Progenitor cell of endocrine pancreas (in vitro differentiated cells): ENCODE measurements at regions not wholly inside any gene's neighbourhood (a gene's known extent, or its start where the extent isn't known, plus 50 kb on each side); places are given as distances from the start of the nearest gene placed in this dataset.

Experiments
- DNase-seq: peaks from one replicate; pipeline ENCODE4 v3.0.0; 2021; ENCODE audit warnings: low spot score; ENCODE audit not compliant: unreplicated experiment
- H3K27ac Mint-ChIP-seq: 2 replicates; pipeline ENCODE4 v1.8.0; 2021; ENCODE audit warnings: mild to moderate bottlenecking, moderate library complexity, mixed read lengths
- H3K27me3 Mint-ChIP-seq: 2 replicates; pipeline ENCODE4 v1.8.0; 2021; ENCODE audit warnings: mixed read lengths
- H3K36me3 Mint-ChIP-seq: 2 replicates; pipeline ENCODE4 v1.8.0; 2022; ENCODE audit warnings: mixed read lengths; ENCODE audit not compliant: insufficient read depth
- H3K4me1 Mint-ChIP-seq: 2 replicates; pipeline ENCODE4 v1.8.0; 2021; ENCODE audit warnings: low read depth, mixed read lengths
- H3K4me3 Mint-ChIP-seq: 2 replicates; pipeline ENCODE4 v1.8.0; 2021; ENCODE audit warnings: low read depth, mild to moderate bottlenecking, moderate library complexity, mixed read lengths
- H3K9me3 Mint-ChIP-seq: 2 replicates; pipeline ENCODE4 v1.8.0; 2021; ENCODE audit warnings: low read depth, mixed read lengths
- TF ChIP-seq, protein P1 (sequence below): fragments of 200-600 bp; sonication (generic); IDR thresholded peaks from one replicate; pipeline ENCODE4 v1.5.0; 2021; ENCODE audit warnings: antibody characterized with exemption, mild to moderate bottlenecking; ENCODE audit not compliant: unreplicated experiment

DNA sequence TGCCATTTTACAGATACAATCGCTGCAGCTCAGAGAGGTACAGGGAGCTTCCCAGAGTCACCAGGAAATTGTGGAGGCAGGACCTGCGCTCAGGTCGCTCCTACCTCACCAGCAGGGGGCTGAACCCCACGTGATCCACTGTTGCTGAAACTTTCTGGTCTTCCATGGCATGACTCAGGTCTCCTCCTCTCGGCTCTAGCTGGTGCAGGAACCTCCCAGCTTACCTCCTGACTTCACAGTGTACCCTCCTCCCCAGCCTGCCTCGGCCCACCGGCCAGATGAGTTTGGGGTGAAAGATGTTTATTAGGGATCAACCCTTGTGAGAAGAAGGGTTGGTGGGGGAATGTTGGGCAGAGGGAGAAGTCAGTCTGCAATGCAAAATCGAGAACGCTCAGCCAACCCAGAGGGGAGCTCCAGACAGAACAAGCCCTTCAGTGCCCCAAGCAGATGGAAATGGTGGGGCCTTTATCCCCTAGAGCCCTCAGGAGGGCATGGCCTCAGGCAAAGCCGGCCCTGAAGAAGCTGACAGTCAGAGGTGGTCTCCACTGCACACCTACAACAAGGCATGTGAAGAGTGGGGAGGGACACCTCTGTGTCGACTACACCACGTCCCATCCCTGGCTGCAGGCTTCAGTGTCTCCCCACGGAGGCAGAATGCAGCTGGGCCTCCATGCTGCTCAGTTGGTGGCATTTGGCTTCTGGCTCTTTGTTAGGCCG is 118.6 kb upstream of the PRR20G start:
- TF ChIP-seq, protein P1, sequence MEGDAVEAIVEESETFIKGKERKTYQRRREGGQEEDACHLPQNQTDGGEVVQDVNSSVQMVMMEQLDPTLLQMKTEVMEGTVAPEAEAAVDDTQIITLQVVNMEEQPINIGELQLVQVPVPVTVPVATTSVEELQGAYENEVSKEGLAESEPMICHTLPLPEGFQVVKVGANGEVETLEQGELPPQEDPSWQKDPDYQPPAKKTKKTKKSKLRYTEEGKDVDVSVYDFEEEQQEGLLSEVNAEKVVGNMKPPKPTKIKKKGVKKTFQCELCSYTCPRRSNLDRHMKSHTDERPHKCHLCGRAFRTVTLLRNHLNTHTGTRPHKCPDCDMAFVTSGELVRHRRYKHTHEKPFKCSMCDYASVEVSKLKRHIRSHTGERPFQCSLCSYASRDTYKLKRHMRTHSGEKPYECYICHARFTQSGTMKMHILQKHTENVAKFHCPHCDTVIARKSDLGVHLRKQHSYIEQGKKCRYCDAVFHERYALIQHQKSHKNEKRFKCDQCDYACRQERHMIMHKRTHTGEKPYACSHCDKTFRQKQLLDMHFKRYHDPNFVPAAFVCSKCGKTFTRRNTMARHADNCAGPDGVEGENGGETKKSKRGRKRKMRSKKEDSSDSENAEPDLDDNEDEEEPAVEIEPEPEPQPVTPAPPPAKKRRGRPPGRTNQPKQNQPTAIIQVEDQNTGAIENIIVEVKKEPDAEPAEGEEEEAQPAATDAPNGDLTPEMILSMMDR: peak; percentile 44
- H3K27ac Mint-ChIP-seq: no peak overlapping the region

DNA sequence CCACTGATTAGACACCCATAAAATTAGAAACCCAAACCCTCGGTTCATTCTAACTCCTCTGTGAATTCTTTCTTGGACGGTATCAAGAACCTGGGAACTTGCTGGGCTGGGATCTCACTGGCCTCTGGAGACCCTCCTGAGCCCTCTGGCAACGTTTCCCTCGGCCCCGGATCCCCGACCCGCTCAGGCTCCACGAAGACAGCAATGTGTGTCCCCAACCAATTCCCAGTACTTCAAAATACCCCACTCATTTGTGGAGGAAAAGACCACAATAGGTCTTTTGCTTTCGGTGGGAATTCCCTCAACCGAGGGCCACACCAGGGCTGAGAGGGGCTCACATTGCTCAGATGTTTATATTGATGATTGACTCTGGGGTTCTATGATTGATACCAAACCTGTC is 117.9 kb upstream of the PRR20G start:
- Mint-ChIP-seq H3K27me3 (peaks cover 19% of the 10 kb centered on the region), H3K9me3 (no peaks in the 10 kb centered on the region), H3K4me1 (no peaks in the 10 kb centered on the region), H3K27ac (no peak overlapping the region), H3K36me3 (no peaks in the 10 kb centered on the region), H3K4me3 (no peak overlapping the region)
- TF ChIP-seq, protein P1: no peak
- DNase-seq: no peak

More for the DNA sequence above, 118.6 kb upstream of the PRR20G start:
- Mint-ChIP-seq H3K27me3 (peaks cover 20% of the 10 kb centered on the region), H3K36me3 (no peaks in the 10 kb centered on the region), H3K4me3 (no peak overlapping the region), H3K4me1 (no peaks in the 10 kb centered on the region), H3K9me3 (no peaks in the 10 kb centered on the region)
- DNase-seq: no peak

DNA sequence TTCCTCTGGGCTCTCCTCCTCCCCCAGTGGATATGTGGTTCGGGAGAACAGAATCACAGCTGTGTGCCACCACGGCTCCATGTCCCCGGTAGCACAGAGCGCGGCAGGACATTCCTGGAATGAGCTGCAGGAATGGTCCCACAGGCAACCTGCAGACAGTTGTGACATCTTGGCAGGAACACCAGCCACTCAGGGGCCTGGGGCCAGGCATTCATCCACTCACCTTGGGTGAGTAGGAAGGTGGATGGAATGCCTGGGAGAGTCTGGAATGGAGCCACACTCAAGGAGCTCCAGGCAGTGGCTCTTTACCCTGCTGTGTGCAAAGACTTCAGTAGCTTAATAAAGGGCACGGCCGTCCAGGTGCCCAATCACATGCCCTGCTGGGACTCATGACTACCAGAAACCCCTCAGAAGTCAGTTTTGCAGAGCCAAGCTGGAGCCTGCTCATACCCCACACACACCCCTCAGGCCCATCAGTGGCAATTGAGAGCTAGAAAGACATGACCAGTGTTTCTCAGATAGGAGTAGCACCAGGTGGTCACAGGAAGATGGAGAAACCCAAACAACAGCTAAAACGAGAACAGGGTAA is 117.3 kb upstream of the PRR20G start:
- no peak for DNase-seq
- no peak overlapping the region for H3K4me3 Mint-ChIP-seq
- H3K9me3 Mint-ChIP-seq: peaks cover 2% of the 10 kb centered on the region
- no peak overlapping the region for H3K27ac Mint-ChIP-seq
- peaks cover 13% of the 10 kb centered on the region for H3K27me3 Mint-ChIP-seq
- no peaks in the 10 kb centered on the region for H3K4me1 Mint-ChIP-seq
- TF ChIP-seq, protein P1: no peak
- no peaks in the 10 kb centered on the region for H3K36me3 Mint-ChIP-seq

DNA sequence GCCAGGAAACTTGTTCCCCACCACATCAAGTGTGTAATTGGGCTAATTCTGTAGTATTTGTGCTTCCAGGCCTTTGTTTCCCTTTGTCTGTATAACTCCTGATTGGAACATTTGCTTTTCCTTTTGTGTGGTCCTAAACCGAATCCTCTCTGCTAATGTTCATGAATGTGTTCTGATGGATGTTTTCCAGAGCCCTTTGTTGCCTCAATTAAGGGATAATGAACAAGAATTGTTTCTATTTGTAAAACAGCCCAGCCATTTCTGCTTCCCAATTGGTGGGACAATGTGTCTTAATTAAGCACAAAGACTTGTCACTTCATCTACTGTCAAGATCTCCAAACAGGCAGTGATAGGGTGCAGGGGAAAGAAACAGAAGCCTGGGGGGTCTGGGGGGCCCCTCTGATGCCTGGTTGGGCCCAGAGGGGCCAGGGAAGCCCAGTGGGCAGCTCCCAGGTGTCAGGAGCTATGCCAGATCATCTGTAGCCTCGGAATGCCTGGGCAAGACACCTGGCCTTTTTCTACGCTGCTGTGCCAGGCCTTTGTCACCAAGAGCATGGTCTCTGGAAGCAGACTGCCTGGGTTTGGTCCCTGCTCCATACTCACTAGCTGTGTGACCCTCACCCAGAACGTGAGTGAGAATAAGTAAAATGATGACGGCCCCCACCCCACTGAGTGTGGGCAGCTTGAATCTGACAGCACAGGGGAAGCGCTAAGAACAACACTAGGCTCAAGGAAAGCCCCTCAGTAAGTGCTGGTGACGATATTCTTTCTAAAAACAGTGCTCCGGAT is 116.6 kb upstream of the PRR20G start:
- TF ChIP-seq, protein P1: no peak
- DNase-seq: no peak
- Mint-ChIP-seq H3K27me3 (peaks cover 13% of the 10 kb centered on the region), H3K27ac (no peak overlapping the region), H3K4me1 (no peaks in the 10 kb centered on the region), H3K9me3 (peaks cover 2% of the 10 kb centered on the region), H3K4me3 (no peak overlapping the region), H3K36me3 (no peaks in the 10 kb centered on the region)

DNA sequence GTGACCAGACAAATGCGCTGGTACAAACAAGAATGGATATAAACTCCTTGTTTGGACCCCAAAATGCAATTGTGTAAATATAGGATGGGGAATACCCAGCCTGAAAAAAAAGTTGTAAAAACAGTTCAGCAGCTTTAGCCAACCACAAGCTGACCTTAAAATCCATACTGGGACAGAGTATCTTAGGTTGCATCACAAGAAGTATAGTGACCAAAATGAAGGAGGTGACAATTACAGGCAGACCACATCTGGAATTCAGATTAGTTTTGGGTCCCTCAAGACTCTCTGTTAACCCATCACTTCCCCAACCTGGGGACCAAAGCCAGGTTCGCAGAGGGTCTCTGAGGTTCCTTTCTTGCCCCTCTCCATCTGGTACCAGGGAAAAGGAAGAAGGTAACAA is 115.9 kb upstream of the PRR20G start:
- DNase-seq: no peak
- no peaks in the 10 kb centered on the region for H3K4me1 Mint-ChIP-seq

More for the DNA sequence above, 115.9 kb upstream of the PRR20G start:
- H3K27me3 Mint-ChIP-seq: peaks cover 13% of the 10 kb centered on the region
- H3K36me3 Mint-ChIP-seq: no peaks in the 10 kb centered on the region
- H3K4me3 Mint-ChIP-seq: no peak overlapping the region
- TF ChIP-seq, protein P1: no peak
- H3K27ac Mint-ChIP-seq: no peak overlapping the region
- peaks cover 3% of the 10 kb centered on the region for H3K9me3 Mint-ChIP-seq
